GM21619 (cell line): ENCODE measurements at regions not wholly inside any gene's neighbourhood (a gene's known extent, or its start where the extent isn't known, plus 50 kb on each side); places are given as distances from the start of the nearest gene placed in this dataset.

Experiments
- ATAC-seq: cut with Tn5 transposase; IDR thresholded peaks from one replicate; pipeline ENCODE4 v1.9.1; 2021; ENCODE audit not compliant: unreplicated experiment

DNA sequence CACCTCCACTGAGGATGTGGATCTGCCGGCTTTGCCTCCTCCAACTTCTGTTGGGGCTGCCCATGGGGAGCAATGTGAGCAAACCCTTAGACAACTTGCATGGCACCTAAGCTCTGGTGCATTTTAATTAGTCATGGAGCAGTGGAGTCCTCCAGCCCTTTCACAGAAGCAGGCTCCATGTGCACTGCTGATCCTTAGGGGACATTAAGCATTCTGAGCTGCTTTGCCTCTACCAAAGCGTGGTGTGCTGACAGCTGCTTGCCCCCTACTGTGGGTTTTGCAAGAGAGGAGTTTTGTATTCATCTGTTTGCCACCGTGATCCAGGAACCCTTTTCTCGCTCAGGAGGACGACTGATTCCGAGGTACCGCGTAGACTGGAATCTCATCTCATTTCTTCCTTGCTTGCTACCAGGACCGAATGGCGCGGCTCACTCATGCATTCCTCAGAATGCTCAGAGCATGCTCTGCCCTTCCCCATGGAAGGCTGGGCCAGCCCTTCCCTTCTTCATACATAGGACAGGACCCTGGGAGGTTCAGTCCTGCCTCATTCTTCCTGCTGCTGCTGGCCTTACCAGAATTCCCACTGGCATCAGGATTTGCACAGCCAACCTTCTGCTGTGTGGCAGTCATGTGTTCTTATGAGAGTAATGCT, 432.5 kb downstream of the GADD45G start:
- no peak for ATAC-seq

- ATAC-seq = no peak
Observed at GRCh38 chr9:90038763-90039162, 434.0 kb downstream of the GADD45G start.

GRCh38 chr9:90044263-90044662, 439.5 kb downstream of the GADD45G start:
- no peak for ATAC-seq

GRCh38 chr9:90044710-90045151, 439.9 kb downstream of the GADD45G start:
- ATAC-seq = no peak

DNA sequence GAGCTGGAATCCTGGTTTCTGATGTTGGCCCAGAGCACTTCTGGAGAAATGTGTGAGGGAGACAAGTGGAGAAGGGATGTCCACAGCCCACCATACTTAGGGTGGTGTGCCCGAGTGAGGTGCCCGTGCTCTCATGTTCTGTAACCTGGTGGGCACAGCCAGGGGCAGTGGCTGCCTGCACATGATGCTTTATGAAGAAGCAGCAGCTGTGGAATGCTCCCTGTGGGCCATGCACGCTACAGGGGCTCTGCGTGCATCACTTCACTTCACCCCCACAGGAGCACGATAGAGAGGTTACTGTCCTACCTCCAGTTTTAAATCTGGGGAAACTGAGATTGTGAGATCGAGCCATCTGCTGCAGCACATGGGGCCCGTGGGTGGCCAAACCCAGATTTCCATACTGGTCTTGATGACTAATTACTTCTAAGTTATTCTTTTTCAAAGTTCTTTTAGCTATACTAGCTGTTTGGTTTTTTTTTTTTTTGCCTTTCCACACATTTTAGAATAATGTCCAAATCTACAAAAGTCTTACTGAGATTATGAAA, 441.6 kb downstream of the GADD45G start:
- no peak for ATAC-seq

GRCh38 chr9:90047828-90048227, 443.0 kb downstream of the GADD45G start:
- no peak for ATAC-seq

- ATAC-seq = no peak
Observed at GRCh38 chr9:90052366-90052765, 447.6 kb downstream of the GADD45G start.

- ATAC-seq = no peak
Observed at GRCh38 chr9:90053027-90053426, 448.2 kb downstream of the GADD45G start.

GRCh38 chr9:90054810-90055209, 450.0 kb downstream of the GADD45G start:
- ATAC-seq = no peak

DNA sequence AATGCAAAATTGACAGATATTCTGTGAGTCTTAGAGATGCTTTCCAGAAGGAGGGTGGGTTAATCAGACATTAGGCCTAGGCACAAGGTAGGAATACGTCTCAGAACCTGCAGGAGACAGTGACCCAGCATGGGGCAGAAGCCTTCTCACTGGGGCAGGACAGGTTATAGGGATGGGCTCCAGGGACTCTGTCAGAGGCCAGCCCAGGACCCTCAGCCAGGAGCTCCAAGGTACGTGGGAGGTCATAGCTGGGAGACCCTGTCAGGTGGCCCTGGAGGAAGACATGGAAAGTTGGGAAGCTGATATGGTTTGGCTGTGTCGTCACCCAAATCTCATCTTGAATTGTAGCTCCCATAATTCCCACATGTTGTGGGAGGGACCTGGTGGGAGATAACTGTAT, 450.4 kb downstream of the GADD45G start:
- ATAC-seq = no peak

DNA sequence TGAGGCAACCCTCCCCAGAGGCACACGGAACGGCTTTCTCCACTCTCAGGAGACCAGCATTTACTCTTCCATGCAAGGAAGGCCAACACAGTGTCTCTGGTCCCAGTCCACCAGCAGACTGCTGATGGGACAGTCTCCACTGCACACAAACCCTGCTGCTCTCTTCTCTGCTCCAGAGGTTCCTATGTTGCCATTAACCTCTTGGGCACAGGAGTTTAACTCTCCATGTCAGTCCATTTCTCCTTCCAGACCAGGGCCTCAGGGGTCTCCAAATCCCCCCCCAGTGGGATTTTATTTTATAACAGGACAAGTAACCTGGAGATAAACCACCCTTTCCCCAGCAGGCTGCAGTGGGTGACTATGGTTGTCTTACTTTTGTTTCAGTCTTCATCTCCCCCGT, 452.5 kb downstream of the GADD45G start:
- ATAC-seq = no peak

- no peak for ATAC-seq
Observed at GRCh38 chr9:90058182-90058763, 453.5 kb downstream of the GADD45G start.

- ATAC-seq = no peak
Observed at GRCh38 chr9:90059436-90059835, 454.6 kb downstream of the GADD45G start.

DNA sequence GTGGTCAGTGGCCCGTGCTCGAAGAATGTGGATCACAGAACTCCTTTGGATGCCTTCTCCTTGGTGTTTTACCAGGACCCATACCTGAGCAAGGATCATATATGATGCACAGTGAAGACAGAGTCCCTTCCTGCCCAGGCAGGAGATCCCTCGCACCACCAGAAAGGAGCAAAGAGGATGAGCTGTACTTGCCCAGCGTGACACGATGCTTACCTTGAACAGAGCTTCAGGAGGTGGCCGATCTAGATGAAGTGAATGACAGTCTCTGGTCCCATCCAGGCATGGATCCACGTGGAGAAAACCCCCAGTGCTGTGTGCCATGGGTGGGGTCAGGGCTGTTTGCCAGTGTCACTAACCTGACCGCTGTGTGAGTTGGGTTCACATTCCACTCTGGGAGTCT, 455.4 kb downstream of the GADD45G start:
- ATAC-seq = no peak

GRCh38 chr9:90061187-90061586, 456.4 kb downstream of the GADD45G start:
- ATAC-seq = no peak

GRCh38 chr9:90062982-90063381, 458.2 kb downstream of the GADD45G start:
- ATAC-seq = no peak

GRCh38 chr9:90064248-90064647, 459.4 kb downstream of the GADD45G start:
- no peak for ATAC-seq

DNA sequence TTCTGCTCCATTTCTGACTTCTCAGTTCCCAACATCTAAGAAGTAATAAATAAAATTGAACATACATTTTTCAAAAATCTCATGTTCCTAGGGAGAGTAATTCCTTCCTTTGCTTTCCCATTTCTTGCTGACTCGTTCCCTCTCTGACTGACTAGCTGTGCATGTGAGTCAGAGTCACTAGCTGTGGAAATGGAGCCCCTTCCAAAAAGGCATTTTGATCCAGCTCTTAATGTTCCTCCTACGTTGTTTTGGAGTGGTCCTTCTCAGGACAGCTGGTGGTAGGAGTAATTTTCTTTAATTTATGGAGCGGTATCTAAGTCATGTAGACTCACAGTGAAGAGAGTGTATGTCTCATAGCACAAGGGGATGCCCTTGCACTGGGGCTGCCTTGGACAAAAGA, 460.2 kb downstream of the GADD45G start:
- no peak for ATAC-seq

- no peak for ATAC-seq
Observed at GRCh38 chr9:90065851-90066250, 461.0 kb downstream of the GADD45G start.

DNA sequence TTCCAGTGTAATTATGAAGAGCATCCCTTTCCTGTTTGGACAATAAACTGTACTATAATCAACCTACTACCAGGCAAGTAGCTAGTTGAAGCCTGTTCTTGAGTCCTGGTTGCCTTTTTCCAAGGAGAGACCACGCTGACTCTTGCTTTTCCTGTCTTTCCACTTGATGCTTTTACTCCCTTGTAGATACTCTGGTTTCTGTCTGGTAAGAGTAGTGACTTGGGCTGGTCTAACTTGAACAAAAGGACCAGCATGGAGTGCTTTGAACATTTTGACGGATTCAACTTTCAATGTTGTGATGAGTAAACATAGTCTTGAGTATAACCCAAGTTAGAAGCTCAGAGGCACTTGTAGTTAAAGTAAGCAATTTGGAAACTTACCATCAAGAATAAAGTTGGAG, 464.3 kb downstream of the GADD45G start:
- ATAC-seq = no peak

DNA sequence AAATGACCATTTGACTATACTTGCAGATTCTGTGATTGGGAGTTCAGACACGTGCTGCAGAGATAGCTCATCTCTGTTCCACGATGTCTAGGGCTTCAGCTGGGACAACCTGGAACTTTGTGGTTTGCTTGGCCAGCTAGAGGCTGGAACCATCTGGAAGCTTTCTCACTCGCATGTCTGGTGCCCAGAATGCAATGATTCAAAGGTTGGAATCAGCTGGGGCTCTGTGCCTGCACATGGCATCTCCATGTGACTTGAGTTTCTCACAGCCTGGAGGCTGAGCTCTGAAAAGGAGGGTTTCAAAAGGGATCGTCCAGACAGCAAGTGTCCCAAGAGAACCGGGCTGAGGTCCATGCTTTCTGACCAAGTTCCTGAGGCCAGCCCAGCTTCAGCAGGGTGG, 465.2 kb downstream of the GADD45G start:
- ATAC-seq = no peak

- ATAC-seq = no peak
Observed at GRCh38 chr9:90070469-90070868, 465.7 kb downstream of the GADD45G start.
